ENCODE measurements at regions not wholly inside any gene's neighbourhood (a gene's known extent, or its start where the extent isn't known, plus 50 kb on each side); places are given as distances from the start of the nearest gene placed in this dataset.
"Not testable (repeated sequence)": the region's sequence is repeated elsewhere in the genome, so short reads cannot be mapped to it uniquely, and the experiment has no call there.

- H3K9me3 ChIP-seq (ENCODE audit: control insufficient read depth in 1 of 2, insufficient read depth in 1 of 2, low read depth in 1 of 2, low read length in 2 of 2); CTCF ChIA-PET; H2AFZ ChIP-seq (ENCODE audit: low read depth, low read length, poor library complexity, severe bottlenecking); H3K27me3 ChIP-seq (ENCODE audit: insufficient read depth, low read length); H3K27ac ChIP-seq (ENCODE audit: low read depth, low read length); H3K36me3 ChIP-seq (ENCODE audit: control insufficient read depth in 1 of 2, insufficient read depth in 2 of 2, low read length in 2 of 2); POLR2A ChIA-PET; H3K9me2 ChIP-seq (ENCODE audit: insufficient read depth); DNase-seq (ENCODE audit: low read depth, low spot score); BruUV-seq (replicated peaks); intact Hi-C loops (cut with micrococcal nuclease); ATAC-seq; H3K79me2 ChIP-seq (ENCODE audit: insufficient read depth, low read length); H3K4me3 ChIP-seq (replicated peaks in 1 of 2; ENCODE audit: low read depth in 1 of 2, low read length in 2 of 2); H3K9ac ChIP-seq (ENCODE audit: low read length); H4K20me1 ChIP-seq (ENCODE audit: insufficient read depth); RAD21 ChIA-PET (ENCODE audit: low non-redundant PET in 1 of 2, low total read pairs in 2 of 2, uncharacterized antibody in 2 of 2, unreplicated experiment in 2 of 2); H3K4me2 ChIP-seq (ENCODE audit: low read length); H3K4me1 ChIP-seq (ENCODE audit: control insufficient read depth in 1 of 2, insufficient read depth in 2 of 2, low read length in 2 of 2): not testable (repeated sequence)
These were observed 211.9 kb downstream of the SPATA31A1 start for GRCh38 chr9:39567396-39567795.

GRCh38 chr9:39568900-39569299 is 213.4 kb downstream of the SPATA31A1 start:
- H4K20me1 ChIP-seq (ENCODE audit: insufficient read depth); DNase-seq (ENCODE audit: low read depth, low spot score); BruUV-seq (replicated peaks); H3K9me2 ChIP-seq (ENCODE audit: insufficient read depth); H3K4me2 ChIP-seq (ENCODE audit: low read length); H3K27ac ChIP-seq (ENCODE audit: low read depth, low read length); H3K36me3 ChIP-seq (ENCODE audit: control insufficient read depth in 1 of 2, insufficient read depth in 2 of 2, low read length in 2 of 2); H3K4me3 ChIP-seq (replicated peaks in 1 of 2; ENCODE audit: low read depth in 1 of 2, low read length in 2 of 2); CTCF ChIA-PET; RAD21 ChIA-PET (ENCODE audit: low non-redundant PET in 1 of 2, low total read pairs in 2 of 2, uncharacterized antibody in 2 of 2, unreplicated experiment in 2 of 2); H3K27me3 ChIP-seq (ENCODE audit: insufficient read depth, low read length); H3K4me1 ChIP-seq (ENCODE audit: control insufficient read depth in 1 of 2, insufficient read depth in 2 of 2, low read length in 2 of 2); H3K9me3 ChIP-seq (ENCODE audit: control insufficient read depth in 1 of 2, insufficient read depth in 1 of 2, low read depth in 1 of 2, low read length in 2 of 2); H2AFZ ChIP-seq (ENCODE audit: low read depth, low read length, poor library complexity, severe bottlenecking); H3K79me2 ChIP-seq (ENCODE audit: insufficient read depth, low read length); H3K9ac ChIP-seq (ENCODE audit: low read length); POLR2A ChIA-PET; intact Hi-C loops (cut with micrococcal nuclease): not testable (repeated sequence)
- ATAC-seq, result peak; percentile 78

DNA sequence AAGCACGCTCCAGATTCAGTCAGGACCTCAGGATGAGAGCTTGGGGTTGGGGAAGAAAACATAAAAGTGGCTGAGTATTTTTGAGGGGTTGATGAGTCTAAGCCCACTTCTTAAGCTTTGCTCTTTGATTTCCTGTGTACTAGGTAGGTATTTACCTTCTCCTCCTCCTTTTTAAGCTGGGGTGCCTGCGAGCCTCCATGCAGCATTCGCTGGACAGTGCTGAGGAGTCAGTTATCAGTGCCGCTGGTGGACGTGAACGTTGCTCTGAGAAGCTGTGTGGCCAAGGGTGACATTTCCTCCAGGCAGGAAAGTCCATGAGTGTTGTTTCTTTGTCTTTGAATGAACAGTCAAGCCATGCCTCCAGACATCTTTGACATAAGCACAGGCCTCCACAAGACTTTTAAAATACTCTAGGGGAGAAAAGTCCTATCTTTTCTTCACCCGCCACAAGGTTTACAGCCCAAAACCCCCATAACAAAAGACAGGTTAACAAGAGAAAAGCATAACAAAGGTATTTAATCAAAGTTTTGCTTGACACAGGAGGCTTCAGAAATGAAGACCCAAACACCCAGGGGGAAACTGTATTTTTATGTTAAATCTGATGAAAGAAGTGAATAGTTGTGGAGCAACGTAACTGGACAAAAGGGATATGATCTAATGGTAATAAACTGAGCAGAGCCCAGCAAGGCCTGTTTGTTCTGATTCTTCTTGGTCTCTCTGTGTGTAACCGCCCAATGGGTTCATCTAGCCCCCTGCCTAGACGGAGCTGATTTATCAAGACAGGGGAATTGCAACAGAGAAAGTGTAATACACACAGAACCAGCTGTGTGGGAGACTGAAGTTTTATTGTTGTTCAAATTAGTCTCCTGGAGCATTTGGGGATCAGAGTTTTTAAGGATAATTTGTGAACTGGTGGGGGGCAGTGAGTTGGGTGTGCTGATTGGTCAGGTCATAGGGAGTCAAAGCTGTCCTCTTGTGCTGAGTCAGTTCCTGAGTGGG is 217.9 kb downstream of the SPATA31A1 start:
- H3K9me2 ChIP-seq (ENCODE audit: insufficient read depth); BruUV-seq (replicated peaks); H3K9ac ChIP-seq (ENCODE audit: low read length); H2AFZ ChIP-seq (ENCODE audit: low read depth, low read length, poor library complexity, severe bottlenecking); intact Hi-C loops (cut with micrococcal nuclease); POLR2A ChIA-PET; CTCF ChIA-PET; H3K27me3 ChIP-seq (ENCODE audit: insufficient read depth, low read length); H3K27ac ChIP-seq (ENCODE audit: low read depth, low read length); H3K36me3 ChIP-seq (ENCODE audit: control insufficient read depth in 1 of 2, insufficient read depth in 2 of 2, low read length in 2 of 2); H3K79me2 ChIP-seq (ENCODE audit: insufficient read depth, low read length); RAD21 ChIA-PET (ENCODE audit: low non-redundant PET in 1 of 2, low total read pairs in 2 of 2, uncharacterized antibody in 2 of 2, unreplicated experiment in 2 of 2); DNase-seq (ENCODE audit: low read depth, low spot score); H3K9me3 ChIP-seq (ENCODE audit: control insufficient read depth in 1 of 2, insufficient read depth in 1 of 2, low read depth in 1 of 2, low read length in 2 of 2); H3K4me1 ChIP-seq (ENCODE audit: control insufficient read depth in 1 of 2, insufficient read depth in 2 of 2, low read length in 2 of 2); H3K4me3 ChIP-seq (replicated peaks in 1 of 2; ENCODE audit: low read depth in 1 of 2, low read length in 2 of 2); H4K20me1 ChIP-seq (ENCODE audit: insufficient read depth); ATAC-seq; H3K4me2 ChIP-seq (ENCODE audit: low read length): not testable (repeated sequence)

- ATAC-seq; RAD21 ChIA-PET (ENCODE audit: low non-redundant PET in 1 of 2, low total read pairs in 2 of 2, uncharacterized antibody in 2 of 2, unreplicated experiment in 2 of 2); intact Hi-C loops (cut with micrococcal nuclease); H3K27me3 ChIP-seq (ENCODE audit: insufficient read depth, low read length); CTCF ChIA-PET; H3K9me2 ChIP-seq (ENCODE audit: insufficient read depth); DNase-seq (ENCODE audit: low read depth, low spot score); H3K36me3 ChIP-seq (ENCODE audit: control insufficient read depth in 1 of 2, insufficient read depth in 2 of 2, low read length in 2 of 2); H4K20me1 ChIP-seq (ENCODE audit: insufficient read depth); POLR2A ChIA-PET; BruUV-seq (replicated peaks); H2AFZ ChIP-seq (ENCODE audit: low read depth, low read length, poor library complexity, severe bottlenecking); H3K79me2 ChIP-seq (ENCODE audit: insufficient read depth, low read length); H3K9ac ChIP-seq (ENCODE audit: low read length); H3K4me2 ChIP-seq (ENCODE audit: low read length); H3K27ac ChIP-seq (ENCODE audit: low read depth, low read length); H3K9me3 ChIP-seq (ENCODE audit: control insufficient read depth in 1 of 2, insufficient read depth in 1 of 2, low read depth in 1 of 2, low read length in 2 of 2); H3K4me3 ChIP-seq (replicated peaks in 1 of 2; ENCODE audit: low read depth in 1 of 2, low read length in 2 of 2): not testable (repeated sequence)
- H3K4me1 ChIP-seq (ENCODE audit: control insufficient read depth in 1 of 2, insufficient read depth in 2 of 2, low read length in 2 of 2), result peaks cover 11 to 14% of the 10 kb centered on the region in 2 experiments
These were observed 223.5 kb downstream of the SPATA31A1 start for GRCh38 chr9:39579000-39579399.
